Loucy (cell line): ENCODE measurements at regions not wholly inside any gene's neighbourhood (a gene's known extent, or its start where the extent isn't known, plus 50 kb on each side); places are given as distances from the start of the nearest gene placed in this dataset.

Experiments
- H2AFZ ChIP-seq: fragments of 200-600 bp; sonication (generic); 2 replicates; pipeline ENCODE4 v1.6.0; 2016; ENCODE audit warnings: antibody characterized with exemption, mild to moderate bottlenecking, low read length, moderate library complexity
- H3F3A ChIP-seq: fragments of 200-600 bp; 2 replicates; pipeline ENCODE4 v1.6.0; 2016; ENCODE audit warnings: antibody characterized with exemption, low read depth, mild to moderate bottlenecking
- H3K27me3 ChIP-seq: fragments of 200-600 bp; sonication (generic); 2 replicates; pipeline ENCODE4 v1.6.1; 2014; ENCODE audit warnings: low read length, mild to moderate bottlenecking; ENCODE audit not compliant: insufficient read depth, poor library complexity, severe bottlenecking
- H3K36me3 ChIP-seq: fragments of 200-600 bp; sonication (generic); 2 replicates; pipeline ENCODE4 v1.6.1; 2016; ENCODE audit warnings: low read length; ENCODE audit not compliant: insufficient read depth
- H3K4me1 ChIP-seq: fragments of 200-600 bp; sonication (generic); 2 replicates; pipeline ENCODE4 v1.5.1; 2014; ENCODE audit warnings: low read length, mild to moderate bottlenecking; ENCODE audit not compliant: insufficient read depth, poor library complexity, severe bottlenecking
- H3K4me2 ChIP-seq: fragments of 200-600 bp; sonication (generic); 2 replicates; pipeline ENCODE4 v1.6.0; 2014; ENCODE audit warnings: antibody characterized with exemption, low read length, low read depth, mild to moderate bottlenecking; ENCODE audit not compliant: poor library complexity, severe bottlenecking
- H3K4me3 ChIP-seq: fragments of 200-600 bp; sonication (generic); 2 replicates; pipeline ENCODE4 v1.5.1; 2014; ENCODE audit warnings: low read length, mild to moderate bottlenecking, mixed read lengths; ENCODE audit not compliant: poor library complexity, severe bottlenecking
- H3K79me2 ChIP-seq: fragments of 200-600 bp; sonication (generic); 2 replicates; pipeline ENCODE4 v1.6.1; 2014; ENCODE audit warnings: low read length; ENCODE audit not compliant: insufficient read depth
- H3K9ac ChIP-seq: fragments of 200-600 bp; sonication (generic); 2 replicates; pipeline ENCODE4 v1.6.0; 2014; ENCODE audit warnings: mild to moderate bottlenecking, low read depth, low read length, moderate library complexity; ENCODE audit not compliant: poor library complexity, severe bottlenecking
- H3K9me2 ChIP-seq: fragments of 200-600 bp; sonication (generic); replicated peaks from 2 replicates; pipeline ENCODE4 v1.6.1; 2016; ENCODE audit warnings: low read depth, low read length, mixed read lengths
- H3K9me3 ChIP-seq: fragments of 200-600 bp; sonication (generic); 2 replicates; pipeline ENCODE4 v1.6.1; 2014; ENCODE audit warnings: mild to moderate bottlenecking, antibody characterized with exemption, low read length, low read depth; ENCODE audit not compliant: insufficient read depth
- H4K20me1 ChIP-seq: fragments of 200-600 bp; sonication (generic); 2 replicates; pipeline ENCODE4 v1.6.0; 2014; ENCODE audit warnings: antibody characterized with exemption, low read length, mild to moderate bottlenecking; ENCODE audit not compliant: insufficient read depth, poor library complexity, severe bottlenecking
- EZH2phosphoT487 ChIP-seq: fragments of 200-600 bp; IDR thresholded peaks from 2 replicates; pipeline ENCODE4 v1.6.1; 2018; ENCODE audit warnings: antibody characterized with exemption, mild to moderate bottlenecking, moderate library complexity, borderline replicate concordance
- TF ChIP-seq, protein P1 (sequence below): fragments of 200-600 bp; sonication (generic); conservative IDR thresholded peaks from 2 replicates; pipeline ENCODE4 v1.5.1; 2014; ENCODE audit warnings: mild to moderate bottlenecking, antibody characterized with exemption, low read length

DNA sequence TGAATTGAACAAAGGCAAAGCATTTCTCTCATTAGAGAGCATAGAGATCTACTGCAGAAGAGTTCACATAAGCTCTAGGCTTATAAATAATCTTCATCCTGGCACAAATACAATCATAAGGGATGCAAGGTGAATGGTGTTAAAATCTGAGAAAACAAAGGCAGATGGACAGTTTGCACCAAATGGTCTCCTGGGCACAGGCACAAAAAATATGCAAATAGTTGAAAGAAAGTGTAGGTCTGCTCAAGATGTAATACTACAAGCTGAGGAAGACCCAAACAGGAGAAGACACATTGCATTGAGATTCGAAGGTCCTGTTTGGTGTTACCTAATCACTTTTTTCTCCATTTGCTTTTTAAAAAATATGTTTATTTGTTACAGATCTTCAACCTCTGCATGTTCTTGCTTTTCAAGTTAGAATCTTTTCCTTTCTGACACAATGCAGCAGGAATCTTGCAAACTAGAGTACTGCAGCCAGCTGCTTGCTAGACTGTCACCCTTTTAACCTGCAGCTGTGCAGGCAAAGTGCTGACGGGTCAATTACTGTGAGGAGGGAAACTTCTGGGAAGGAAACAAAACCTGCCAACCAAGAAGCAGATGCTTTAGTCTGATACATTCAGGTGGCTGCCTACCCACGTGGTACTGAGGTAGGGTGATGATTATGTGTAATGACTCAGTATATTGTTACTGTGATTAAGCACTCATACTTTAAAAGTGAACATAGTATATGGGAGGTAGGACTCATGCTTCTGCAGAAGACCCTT, 1048.6 kb upstream of the SEMA6A start:
- no peaks in the 10 kb centered on the region for H4K20me1 ChIP-seq
- no peak overlapping the region for H2AFZ ChIP-seq
- no peak overlapping the region for H3K4me2 ChIP-seq
- no peak overlapping the region for H3K9ac ChIP-seq
- no peaks in the 10 kb centered on the region for H3K36me3 ChIP-seq
- no peaks in the 10 kb centered on the region for H3F3A ChIP-seq
- no peaks in the 10 kb centered on the region for H3K27me3 ChIP-seq
- H3K9me2 ChIP-seq: no peaks in the 10 kb centered on the region
- no peak for TF ChIP-seq EZH2phosphoT487
- TF ChIP-seq, protein P1, sequence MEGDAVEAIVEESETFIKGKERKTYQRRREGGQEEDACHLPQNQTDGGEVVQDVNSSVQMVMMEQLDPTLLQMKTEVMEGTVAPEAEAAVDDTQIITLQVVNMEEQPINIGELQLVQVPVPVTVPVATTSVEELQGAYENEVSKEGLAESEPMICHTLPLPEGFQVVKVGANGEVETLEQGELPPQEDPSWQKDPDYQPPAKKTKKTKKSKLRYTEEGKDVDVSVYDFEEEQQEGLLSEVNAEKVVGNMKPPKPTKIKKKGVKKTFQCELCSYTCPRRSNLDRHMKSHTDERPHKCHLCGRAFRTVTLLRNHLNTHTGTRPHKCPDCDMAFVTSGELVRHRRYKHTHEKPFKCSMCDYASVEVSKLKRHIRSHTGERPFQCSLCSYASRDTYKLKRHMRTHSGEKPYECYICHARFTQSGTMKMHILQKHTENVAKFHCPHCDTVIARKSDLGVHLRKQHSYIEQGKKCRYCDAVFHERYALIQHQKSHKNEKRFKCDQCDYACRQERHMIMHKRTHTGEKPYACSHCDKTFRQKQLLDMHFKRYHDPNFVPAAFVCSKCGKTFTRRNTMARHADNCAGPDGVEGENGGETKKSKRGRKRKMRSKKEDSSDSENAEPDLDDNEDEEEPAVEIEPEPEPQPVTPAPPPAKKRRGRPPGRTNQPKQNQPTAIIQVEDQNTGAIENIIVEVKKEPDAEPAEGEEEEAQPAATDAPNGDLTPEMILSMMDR: no peak
- no peaks in the 10 kb centered on the region for H3K4me1 ChIP-seq
- no peak overlapping the region for H3K4me3 ChIP-seq
- no peaks in the 10 kb centered on the region for H3K9me3 ChIP-seq
- H3K79me2 ChIP-seq: no peaks in the 10 kb centered on the region

DNA sequence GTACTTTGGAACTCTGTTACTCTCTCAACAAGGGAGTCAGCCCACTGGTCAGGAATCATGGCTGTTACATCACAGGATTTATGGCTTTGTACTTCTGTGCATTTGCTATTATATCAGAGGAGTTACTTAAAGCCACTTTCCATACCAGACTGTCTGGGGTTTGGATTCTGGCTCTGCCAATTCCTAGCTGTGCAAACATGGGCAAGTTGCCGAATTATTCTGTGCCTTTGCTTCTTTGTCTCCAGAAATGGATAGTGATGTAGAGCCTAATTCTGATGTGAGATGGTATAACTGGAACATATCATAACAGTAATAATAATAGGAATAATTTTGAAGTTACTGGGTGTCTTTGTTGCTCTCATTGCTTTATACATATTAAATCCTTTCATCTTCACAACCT, 1047.3 kb upstream of the SEMA6A start:
- no peaks in the 10 kb centered on the region for H4K20me1 ChIP-seq
- no peak overlapping the region for H3K9ac ChIP-seq
- H3F3A ChIP-seq: no peaks in the 10 kb centered on the region
- no peaks in the 10 kb centered on the region for H3K9me3 ChIP-seq
- H3K79me2 ChIP-seq: no peaks in the 10 kb centered on the region
- TF ChIP-seq, protein P1: no peak
- TF ChIP-seq EZH2phosphoT487: no peak
- H3K4me1 ChIP-seq: no peaks in the 10 kb centered on the region
- H3K4me3 ChIP-seq: no peak overlapping the region
- H3K9me2 ChIP-seq: no peaks in the 10 kb centered on the region
- H3K4me2 ChIP-seq: no peak overlapping the region
- H2AFZ ChIP-seq: no peak overlapping the region
- H3K27me3 ChIP-seq: no peaks in the 10 kb centered on the region
- H3K36me3 ChIP-seq: no peaks in the 10 kb centered on the region

DNA sequence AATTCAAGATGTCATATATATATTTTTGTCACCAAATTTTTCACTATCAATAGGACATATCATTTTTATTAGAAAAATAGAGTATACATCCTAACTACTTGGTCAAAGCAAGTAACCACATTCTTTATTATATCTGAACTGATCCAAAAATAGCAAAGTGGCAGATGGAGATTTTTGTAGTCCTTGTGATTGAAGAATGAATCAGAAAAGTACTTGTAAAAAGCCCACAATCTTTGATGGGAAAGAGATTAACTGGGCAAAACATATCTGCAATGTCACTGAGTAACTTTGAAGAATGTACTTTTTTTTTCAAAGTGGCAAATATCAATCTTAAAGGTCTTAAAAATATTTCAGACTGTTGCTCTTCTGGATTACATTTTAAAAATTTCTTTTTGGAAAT, 1040.6 kb upstream of the SEMA6A start:
- Histone ChIP-seq H3K36me3 (no peaks in the 10 kb centered on the region), H3K79me2 (no peaks in the 10 kb centered on the region), H3K9me2 (no peaks in the 10 kb centered on the region), H3K4me3 (no peak overlapping the region), H3K9me3 (no peaks in the 10 kb centered on the region), H2AFZ (no peak overlapping the region), H3F3A (no peaks in the 10 kb centered on the region), H3K4me1 (no peaks in the 10 kb centered on the region), H3K4me2 (no peak overlapping the region), H3K9ac (no peak overlapping the region), H4K20me1 (no peaks in the 10 kb centered on the region), H3K27me3 (no peaks in the 10 kb centered on the region)
- TF ChIP-seq, protein P1: no peak
- TF ChIP-seq EZH2phosphoT487: no peak
